ENCODE measurements at regions not wholly inside any gene's neighbourhood (a gene's known extent, or its start where the extent isn't known, plus 50 kb on each side); places are given as distances from the start of the nearest gene placed in this dataset.

DNA sequence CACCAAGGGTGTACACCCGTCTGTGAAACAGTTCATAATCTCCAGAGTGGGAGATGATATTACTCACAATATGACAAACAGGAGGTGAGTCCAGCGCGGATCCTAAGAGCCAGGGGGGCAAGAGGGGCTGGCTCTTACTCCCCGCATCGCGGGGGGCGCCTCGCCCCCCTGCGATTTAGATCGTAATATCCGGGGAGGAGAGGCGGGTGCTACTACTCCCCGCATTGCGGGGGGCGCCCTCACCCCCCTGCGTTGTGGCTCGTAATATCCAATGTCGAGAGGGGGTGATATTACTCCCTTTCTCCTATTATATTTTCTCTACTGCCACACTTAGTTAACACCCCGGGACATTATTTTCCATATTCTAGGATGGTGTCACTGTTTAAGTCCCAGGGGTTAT lies 131.9 kb downstream of the ADRA2C start:
- TF ChIP-seq, protein P1, sequence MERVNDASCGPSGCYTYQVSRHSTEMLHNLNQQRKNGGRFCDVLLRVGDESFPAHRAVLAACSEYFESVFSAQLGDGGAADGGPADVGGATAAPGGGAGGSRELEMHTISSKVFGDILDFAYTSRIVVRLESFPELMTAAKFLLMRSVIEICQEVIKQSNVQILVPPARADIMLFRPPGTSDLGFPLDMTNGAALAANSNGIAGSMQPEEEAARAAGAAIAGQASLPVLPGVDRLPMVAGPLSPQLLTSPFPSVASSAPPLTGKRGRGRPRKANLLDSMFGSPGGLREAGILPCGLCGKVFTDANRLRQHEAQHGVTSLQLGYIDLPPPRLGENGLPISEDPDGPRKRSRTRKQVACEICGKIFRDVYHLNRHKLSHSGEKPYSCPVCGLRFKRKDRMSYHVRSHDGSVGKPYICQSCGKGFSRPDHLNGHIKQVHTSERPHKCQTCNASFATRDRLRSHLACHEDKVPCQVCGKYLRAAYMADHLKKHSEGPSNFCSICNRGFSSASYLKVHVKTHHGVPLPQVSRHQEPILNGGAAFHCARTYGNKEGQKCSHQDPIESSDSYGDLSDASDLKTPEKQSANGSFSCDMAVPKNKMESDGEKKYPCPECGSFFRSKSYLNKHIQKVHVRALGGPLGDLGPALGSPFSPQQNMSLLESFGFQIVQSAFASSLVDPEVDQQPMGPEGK (CRISPR knock-in tag; IDR thresholded peaks at IDR 0.05; ENCODE audit: borderline replicate concordance): no peak
- no peak for TF ChIP-seq PPARA (CRISPR knock-in tag; IDR thresholded peaks at IDR 0.05; ENCODE audit: borderline replicate concordance)
- TF ChIP-seq ESRRG (CRISPR knock-in tag; IDR thresholded peaks at IDR 0.05): no peak
- no peak for TF ChIP-seq CSRNP3 (CRISPR knock-in tag; IDR thresholded peaks at IDR 0.05)
- no peak for TF ChIP-seq ZNF8 (CRISPR knock-in tag; IDR thresholded peaks at IDR 0.05)
- TF ChIP-seq TSHZ2 (CRISPR knock-in tag; IDR thresholded peaks at IDR 0.05): no peak
- no peak for TF ChIP-seq ZFP30 (CRISPR knock-in tag; IDR thresholded peaks at IDR 0.05)
- TF ChIP-seq TOX (CRISPR knock-in tag; IDR thresholded peaks at IDR 0.05; ENCODE audit: borderline replicate concordance): no peak
- TF ChIP-seq CSDC2 (CRISPR knock-in tag; IDR thresholded peaks at IDR 0.05): no peak
- TF ChIP-seq RARB (CRISPR knock-in tag; IDR thresholded peaks at IDR 0.05): no peak
